Activated B cell treated with CpG ODN at 0.5 μM for 24 hours (primary cell): ENCODE measurements at regions not wholly inside any gene's neighbourhood (a gene's known extent, or its start where the extent isn't known, plus 50 kb on each side); places are given as distances from the start of the nearest gene placed in this dataset.

Source experiments
- ATAC-seq: fragments of 200-7000 bp; cut with Tn5 transposase; one replicate; pipeline ENCODE4 v1.10.0; 2021; ENCODE audit warnings: low read depth, mild to moderate bottlenecking, moderate library complexity
- CTCF ChIA-PET: fragments of 350-600 bp; sonication (Branson Sonifier 250); formaldehyde crosslinking; loops from one replicate; lab custom pipeline; 2021; ENCODE audit warnings: antibody characterized with exemption; lab: Charles Lee
- POLR2A ChIA-PET: fragments of 350-600 bp; sonication (Branson Sonifier 250); formaldehyde crosslinking; loops from one replicate; lab custom pipeline; 2021; ENCODE audit warnings: antibody characterized with exemption; lab: Charles Lee
- DNase-seq: peaks from one replicate; pipeline ENCODE4 v3.0.0; 2022
- H3K27ac Mint-ChIP-seq: one replicate; pipeline ENCODE4 v1.8.0; 2020; ENCODE audit warnings: mixed read lengths
- H3K27me3 Mint-ChIP-seq: one replicate; pipeline ENCODE4 v1.8.0; 2021; ENCODE audit warnings: mixed read lengths
- H3K36me3 Mint-ChIP-seq: one replicate; pipeline ENCODE4 v1.8.0; 2021; ENCODE audit warnings: low read depth, mixed read lengths
- H3K4me1 Mint-ChIP-seq: one replicate; pipeline ENCODE4 v1.8.0; 2021; ENCODE audit warnings: mixed read lengths
- H3K4me3 Mint-ChIP-seq: one replicate; pipeline ENCODE4 v1.8.0; 2020; ENCODE audit warnings: mild to moderate bottlenecking, mixed read lengths
- H3K9me3 Mint-ChIP-seq: one replicate; pipeline ENCODE4 v1.8.0; 2020; ENCODE audit warnings: mixed read lengths
- CTCF ChIP-seq: fragments of 200-600 bp; IDR thresholded peaks from one replicate; pipeline ENCODE4 v1.8.0; 2022; ENCODE audit warnings: antibody characterized with exemption, mild to moderate bottlenecking
- intact Hi-C: fragments of 100-400 bp; cut with micrococcal nuclease; formaldehyde crosslinking; loops from one replicate; pipeline ENCODE4 v1.15.1; 2024

GRCh38 chr2:226136739-226137138 lies 662.9 kb downstream of the IRS1 start:
- no peaks in the 10 kb centered on the region for H3K27me3 Mint-ChIP-seq
- intact Hi-C loops: no loop called here
- ChIA-PET POLR2A (no interaction called here), CTCF (no interaction called here)
- peak overlapping the region; percentile 5 for H3K27ac Mint-ChIP-seq
- no peak for TF ChIP-seq CTCF
- DNase-seq (no peak), ATAC-seq (peak; percentile 45)
- no peak overlapping the region for H3K4me3 Mint-ChIP-seq
- H3K9me3 Mint-ChIP-seq: no peaks in the 10 kb centered on the region
- H3K4me1 Mint-ChIP-seq: peaks cover 15% of the 10 kb centered on the region
- H3K36me3 Mint-ChIP-seq: no peaks in the 10 kb centered on the region

- no peaks in the 10 kb centered on the region for H3K36me3 Mint-ChIP-seq
- intact Hi-C loops: no loop called here
- no peaks in the 10 kb centered on the region for H3K27me3 Mint-ChIP-seq
- H3K4me1 Mint-ChIP-seq: peaks cover 15% of the 10 kb centered on the region
- ATAC-seq (no peak), DNase-seq (no peak)
- H3K4me3 Mint-ChIP-seq: no peak overlapping the region
- no peak overlapping the region for H3K27ac Mint-ChIP-seq
- no peak for TF ChIP-seq CTCF
- no peaks in the 10 kb centered on the region for H3K9me3 Mint-ChIP-seq
- CTCF ChIA-PET: no interaction called here
- POLR2A ChIA-PET: no interaction called here
Observed at GRCh38 chr2:226135861-226136548, 663.6 kb downstream of the IRS1 start.

GRCh38 chr2:226132323-226133215 lies 667.1 kb downstream of the IRS1 start:
- no peak for TF ChIP-seq CTCF
- Mint-ChIP-seq H3K27ac (no peak overlapping the region), H3K4me1 (peaks cover 13% of the 10 kb centered on the region), H3K4me3 (no peak overlapping the region), H3K36me3 (no peaks in the 10 kb centered on the region), H3K27me3 (peaks cover 2% of the 10 kb centered on the region), H3K9me3 (no peaks in the 10 kb centered on the region)
- ATAC-seq (no peak), DNase-seq (no peak)
- POLR2A ChIA-PET: no interaction called here
- CTCF ChIA-PET: no interaction called here
- intact Hi-C loops: no loop called here

- Mint-ChIP-seq H3K4me1 (peaks cover under 1% of the 10 kb centered on the region), H3K27ac (no peak overlapping the region), H3K4me3 (no peak overlapping the region), H3K9me3 (no peaks in the 10 kb centered on the region), H3K36me3 (no peaks in the 10 kb centered on the region), H3K27me3 (peaks cover 2% of the 10 kb centered on the region)
- no peak for TF ChIP-seq CTCF
- intact Hi-C loops: no loop called here
- ATAC-seq (no peak), DNase-seq (no peak)
- ChIA-PET CTCF (no interaction called here), POLR2A (no interaction called here)
Observed at GRCh38 chr2:226131299-226131784, 668.3 kb downstream of the IRS1 start.

- intact Hi-C loops: no loop called here
- CTCF ChIA-PET: no interaction called here
- TF ChIP-seq CTCF: no peak
Observed at GRCh38 chr2:226130192-226130591, 669.4 kb downstream of the IRS1 start.

More at GRCh38 chr2:226130192-226130591, 669.4 kb downstream of the IRS1 start:
- ATAC-seq (no peak), DNase-seq (no peak)
- POLR2A ChIA-PET: no interaction called here
- Mint-ChIP-seq H3K4me3 (no peak overlapping the region), H3K27me3 (peaks cover 2% of the 10 kb centered on the region), H3K9me3 (no peaks in the 10 kb centered on the region), H3K27ac (no peak overlapping the region), H3K36me3 (no peaks in the 10 kb centered on the region), H3K4me1 (no peaks in the 10 kb centered on the region)
